ENCODE measurements at regions not wholly inside any gene's neighbourhood (a gene's known extent, or its start where the extent isn't known, plus 50 kb on each side); places are given as distances from the start of the nearest gene placed in this dataset.

- TF ChIP-seq CTCF (IDR thresholded peaks at IDR 0.05; ENCODE audit: low read depth, low read length) (no peak), POLR2A (IDR thresholded peaks at IDR 0.05; ENCODE audit: extremely low read depth, insufficient read length) (no peak), MYC (IDR thresholded peaks at IDR 0.05; ENCODE audit: low read depth, low read length) (no peak)
These were observed 615.7 kb upstream of the ARID1B start for GRCh38 chr6:156161471-156161870.
